Activated CD4-positive, alpha-beta T cell treated with anti-CD3 and anti-CD28 coated beads, Interleukin-2, Interleukin-6, amounts not matched to agents 100 ng/mL and 50 ng/mL, durations not matched to agents 16 hours and 8 hours (primary cell): ENCODE measurements at regions not wholly inside any gene's neighbourhood (a gene's known extent, or its start where the extent isn't known, plus 50 kb on each side); places are given as distances from the start of the nearest gene placed in this dataset.
A peak's percentile ranks its signal among the peaks of the same experiment; 100 is the strongest.

ENCODE experiments used
- DNase-seq: peaks from one replicate; pipeline ENCODE4 v3.0.0-alpha.2; 2020

DNA sequence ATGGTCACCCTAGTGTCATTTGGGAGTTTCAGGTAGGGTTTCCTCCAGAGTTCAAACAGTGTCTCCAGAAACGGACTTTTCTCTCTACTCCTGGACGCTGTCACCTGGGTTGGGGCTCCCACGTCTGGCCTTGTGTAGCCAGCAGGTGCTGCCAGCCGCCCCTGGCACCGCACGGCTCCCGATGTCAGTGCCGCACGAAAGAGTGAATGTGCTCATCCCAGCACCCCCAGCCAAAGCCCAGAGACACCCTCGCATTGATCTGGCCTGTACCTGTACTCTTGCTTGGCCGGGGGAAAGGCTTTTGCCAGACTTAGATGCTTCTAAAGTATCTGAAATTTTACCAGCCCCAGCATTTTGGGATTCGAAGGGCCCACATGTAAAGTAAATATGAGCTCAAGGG, 351.9 kb downstream of the C16orf95 start:
- DNase-seq, result no peak

DNA sequence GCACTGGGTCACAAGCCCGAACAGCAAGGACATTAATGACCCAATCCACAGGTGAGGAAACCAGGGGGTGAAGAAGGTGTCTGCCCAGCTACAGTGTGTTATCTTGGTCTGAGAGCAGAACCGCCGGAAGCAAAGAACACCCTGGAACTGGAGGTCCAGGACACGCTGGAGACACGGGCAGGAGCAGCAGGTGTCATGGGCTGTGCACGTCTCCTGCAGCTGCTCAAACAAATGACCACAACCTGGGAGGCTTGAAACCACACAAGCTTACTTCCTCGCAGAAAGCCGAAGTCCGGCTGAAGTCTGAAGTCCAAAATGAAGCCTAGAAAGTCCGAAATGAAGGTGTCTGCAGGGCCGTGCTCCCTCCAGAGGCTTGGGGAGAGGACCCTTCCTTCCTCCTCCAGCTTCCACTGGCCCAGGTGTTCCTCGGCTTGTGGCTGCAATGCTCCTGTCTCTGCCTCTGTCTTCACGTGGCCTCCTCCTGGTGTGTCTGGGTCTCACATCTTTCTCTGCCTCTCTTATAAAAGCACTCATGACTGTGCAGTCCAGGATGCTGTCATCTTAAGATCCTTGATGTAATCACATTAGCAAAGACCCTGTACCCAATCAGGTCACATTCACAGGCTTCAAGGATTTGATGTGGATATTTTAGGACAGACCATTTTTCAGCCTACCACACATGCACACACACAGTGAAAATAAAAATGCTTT, 351.2 kb downstream of the C16orf95 start:
- DNase-seq, result no peak

DNA sequence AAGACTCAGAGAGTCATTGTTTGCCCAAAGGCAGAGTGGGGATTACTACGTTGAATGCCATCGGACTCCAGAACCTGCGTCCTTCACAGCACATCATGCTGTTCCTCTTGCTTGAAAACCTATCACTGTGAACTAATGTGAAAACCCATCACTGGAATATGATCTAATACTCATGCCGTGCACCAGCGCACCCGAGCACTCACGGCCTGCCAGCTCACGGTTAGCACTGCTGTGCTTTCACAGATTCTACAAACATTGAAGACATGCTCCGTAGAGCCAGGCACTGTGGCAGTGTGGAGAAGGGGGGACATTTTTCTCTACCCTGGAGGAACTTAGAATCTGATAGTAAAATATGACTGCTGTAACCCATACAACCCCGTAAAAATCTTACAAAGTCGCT, 350.4 kb downstream of the C16orf95 start:
- no peak for DNase-seq

DNA sequence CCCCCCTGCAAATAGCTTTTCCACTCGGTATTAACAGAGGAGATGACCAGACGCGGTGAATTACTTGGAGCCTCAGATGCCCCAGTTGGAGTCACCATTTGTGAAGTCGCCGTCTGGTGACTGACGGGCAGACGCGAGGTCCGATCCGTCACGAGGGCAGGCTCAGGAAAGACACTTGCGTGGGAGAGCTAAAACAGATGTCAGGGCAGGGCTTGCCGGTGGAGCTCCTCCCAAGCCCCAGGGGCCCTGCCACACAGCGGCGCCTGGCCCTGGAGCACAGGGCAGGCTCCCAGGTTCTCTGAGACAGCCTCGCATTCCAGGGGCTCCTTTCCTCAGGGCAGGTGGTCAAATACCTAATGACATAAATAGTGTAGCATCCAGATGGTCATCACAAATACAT, 348.3 kb downstream of the C16orf95 start:
- no peak for DNase-seq

DNA sequence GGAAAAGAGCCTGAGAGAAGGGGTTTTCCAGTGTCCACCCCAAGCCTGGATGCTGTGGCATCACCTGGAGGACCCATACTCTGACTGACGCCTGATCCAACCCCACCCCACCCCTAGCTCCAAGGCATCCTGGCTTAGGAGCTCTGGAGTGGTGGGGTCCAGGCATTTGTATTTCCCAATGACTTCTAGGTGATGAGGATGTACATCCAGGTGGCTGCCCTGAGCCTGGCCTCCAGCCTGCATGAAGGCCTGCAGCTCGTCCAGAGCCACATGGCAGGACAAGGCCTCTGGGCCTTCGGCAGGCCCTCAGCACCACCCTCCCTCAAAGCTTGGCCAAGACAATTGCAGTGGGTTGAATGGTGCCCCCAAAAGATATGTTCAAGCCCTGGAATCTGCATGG, 347.5 kb downstream of the C16orf95 start:
- DNase-seq, result no peak

DNA sequence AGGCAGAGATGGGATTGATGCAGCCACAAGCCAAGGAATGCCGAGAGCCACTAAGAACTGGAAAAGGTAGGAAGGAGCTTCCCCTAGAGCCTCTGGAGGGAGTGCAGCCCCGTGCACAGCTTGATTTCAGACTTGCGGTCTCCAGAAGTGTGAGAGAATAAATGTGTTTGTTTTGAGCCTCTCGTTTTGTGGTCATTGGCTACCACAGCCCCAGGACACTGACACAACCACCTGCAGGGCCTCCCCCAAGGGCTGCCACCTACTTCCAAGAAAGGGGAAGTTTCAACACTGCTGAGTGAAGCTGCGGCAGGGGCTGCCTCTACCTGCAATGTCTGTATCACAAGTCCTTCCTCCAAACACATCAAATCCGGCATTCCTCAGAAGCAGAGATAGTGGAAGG, 346.9 kb downstream of the C16orf95 start:
- no peak for DNase-seq

DNA sequence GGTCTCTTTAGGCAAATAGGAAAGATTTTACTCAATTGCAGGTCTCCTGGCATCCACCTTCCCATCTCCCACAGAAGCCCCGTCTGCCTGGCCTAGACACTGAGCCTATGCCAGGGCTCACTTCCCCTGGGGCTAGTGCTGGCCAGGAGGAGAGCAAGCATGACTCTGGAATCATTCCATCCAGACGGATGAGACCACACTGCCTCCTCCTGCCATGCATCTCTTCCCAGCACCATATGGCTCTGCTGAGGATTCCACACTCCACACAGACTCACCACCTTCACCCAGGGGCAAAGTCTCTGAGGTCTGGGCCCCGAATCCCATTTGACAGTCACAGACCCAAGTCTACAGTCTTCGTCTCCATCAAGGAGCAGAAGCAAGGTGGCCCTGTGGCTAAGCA, 346.5 kb downstream of the C16orf95 start:
- no peak for DNase-seq

DNA sequence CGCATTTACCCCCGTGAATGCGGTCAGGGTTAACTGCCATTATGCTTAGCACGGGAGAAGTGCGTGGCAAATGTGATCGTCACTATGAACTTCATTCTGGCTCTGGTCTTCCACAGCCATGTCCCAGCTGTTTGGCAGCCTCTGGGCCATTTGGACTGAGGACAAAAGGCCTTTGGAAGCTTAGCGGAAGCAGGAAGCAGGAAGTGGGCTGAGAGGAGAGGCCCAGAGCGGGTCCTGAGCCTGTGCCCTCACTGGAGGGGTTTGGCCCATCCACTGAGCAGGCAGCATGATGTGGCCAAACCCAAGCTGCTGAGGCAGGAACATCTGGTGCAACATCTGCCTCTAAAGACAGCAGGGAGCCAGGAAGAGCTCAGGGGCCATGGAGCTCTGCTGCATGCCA, 345.9 kb downstream of the C16orf95 start:
- DNase-seq, result no peak

DNA sequence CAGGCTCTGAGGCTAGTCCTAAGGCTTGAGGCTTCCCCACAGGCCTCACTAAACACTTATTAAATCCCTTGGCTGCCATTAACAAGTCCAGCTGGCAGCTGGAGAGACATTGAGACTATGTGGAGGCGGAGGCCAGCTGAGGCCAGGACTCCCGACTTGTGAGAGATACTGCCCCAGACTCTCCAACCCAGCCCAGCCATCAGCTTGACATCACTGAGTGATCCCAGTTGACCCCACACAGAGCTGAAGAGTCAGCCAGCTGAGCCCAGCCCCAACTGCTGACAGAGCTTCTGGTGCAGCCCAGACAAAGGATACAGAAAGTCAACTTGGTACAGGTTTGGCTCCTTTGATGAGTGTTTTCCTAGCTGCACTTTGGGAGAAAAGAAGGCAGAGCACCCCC, 343.1 kb downstream of the C16orf95 start:
- DNase-seq, result no peak

DNA sequence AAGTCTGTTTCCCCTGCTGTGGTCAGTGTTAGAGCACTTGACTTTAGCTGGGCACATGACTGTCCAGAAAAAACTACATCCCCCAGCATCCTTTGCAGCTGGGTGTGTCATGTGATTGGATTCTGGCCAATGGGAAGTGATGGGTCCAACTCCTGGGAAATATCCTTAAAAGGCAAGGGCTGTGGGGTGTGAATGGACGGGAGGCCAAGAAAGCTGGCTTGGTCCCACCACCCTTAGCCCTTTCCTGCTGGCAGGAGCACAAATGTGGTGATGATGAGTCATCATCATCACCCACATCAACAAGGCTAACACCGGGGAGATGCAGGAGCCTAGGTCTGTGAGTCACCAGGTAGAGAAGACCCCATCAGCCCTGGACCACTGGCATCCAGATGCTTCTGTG, 341.7 kb downstream of the C16orf95 start:
- DNase-seq, result peak; percentile 27

DNA sequence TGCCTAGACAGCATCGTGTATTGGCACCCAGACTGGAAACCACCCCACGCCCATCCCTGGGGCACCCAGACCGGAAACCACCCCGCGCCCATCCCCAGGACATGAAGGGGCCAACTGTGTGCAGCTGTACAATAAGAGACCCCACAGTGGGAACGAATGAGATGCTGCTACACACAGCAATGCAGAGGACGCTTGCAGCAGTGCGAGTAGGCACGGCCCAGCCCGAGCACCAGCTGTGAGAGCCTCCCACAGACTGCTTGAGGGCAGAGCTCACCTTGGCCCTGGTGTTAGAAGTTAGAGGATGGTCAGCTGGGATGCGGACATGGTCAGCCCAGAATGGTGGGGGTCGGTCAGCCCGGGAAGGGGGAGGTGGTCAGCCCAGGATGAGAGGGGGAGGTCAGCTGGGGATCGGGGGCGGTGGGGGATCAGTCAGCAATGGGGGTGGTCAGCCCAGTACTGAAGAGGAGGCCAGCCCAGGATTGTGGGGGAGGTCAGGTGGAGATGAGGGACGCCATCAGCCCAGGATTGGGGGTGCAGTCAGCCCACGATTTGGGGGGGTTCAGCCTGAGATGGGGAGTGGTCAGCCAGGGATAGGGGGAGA, 340.0 kb downstream of the C16orf95 start:
- no peak for DNase-seq

DNA sequence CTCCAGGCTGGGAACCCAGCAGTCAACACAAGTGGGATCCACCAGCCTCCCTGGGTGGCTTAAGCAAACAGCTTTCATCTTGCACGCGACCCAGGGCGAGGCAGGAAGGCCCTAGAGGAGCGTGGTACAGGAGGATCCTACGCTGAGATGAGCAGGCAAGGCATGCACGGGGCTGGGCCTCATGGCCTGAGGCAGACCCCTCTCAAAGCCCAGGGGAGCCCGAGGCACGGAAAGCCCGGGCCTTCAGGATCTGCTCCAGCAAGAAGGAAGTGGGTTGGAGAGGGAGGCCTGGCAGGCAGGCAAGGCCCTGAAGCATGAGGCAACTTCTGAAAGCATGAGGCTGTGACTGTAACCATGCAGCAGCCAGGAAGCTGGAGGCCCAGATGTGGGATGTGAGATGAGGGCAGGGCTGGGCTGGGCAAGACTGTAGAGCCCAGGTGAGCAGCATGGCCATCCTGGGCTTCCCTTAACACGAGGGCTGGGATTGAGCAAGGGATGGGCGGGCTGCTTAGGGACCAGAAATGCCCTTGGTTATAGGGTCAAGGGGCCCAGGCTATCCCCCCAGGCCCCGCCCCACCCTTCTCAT, 338.7 kb downstream of the C16orf95 start:
- no peak for DNase-seq

DNA sequence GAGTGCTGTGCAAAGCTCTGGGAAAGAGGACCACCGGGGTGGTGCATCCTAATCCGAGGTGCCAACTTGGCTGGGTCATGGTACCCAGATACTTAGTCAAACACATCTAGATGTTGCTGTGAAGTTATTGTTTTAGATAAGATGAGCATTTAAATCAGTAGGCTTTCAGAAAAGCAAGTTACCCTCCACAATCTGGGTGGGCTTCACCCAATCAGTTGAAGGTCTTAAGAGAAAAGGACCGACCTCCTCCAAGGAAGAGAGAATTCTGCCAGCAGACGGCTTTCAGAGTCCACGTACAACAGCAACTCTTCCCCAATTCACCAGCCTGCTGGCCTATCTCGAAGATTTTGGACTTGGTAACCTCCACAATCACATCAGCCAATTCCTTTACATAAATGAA, 338.1 kb downstream of the C16orf95 start:
- no peak for DNase-seq

DNA sequence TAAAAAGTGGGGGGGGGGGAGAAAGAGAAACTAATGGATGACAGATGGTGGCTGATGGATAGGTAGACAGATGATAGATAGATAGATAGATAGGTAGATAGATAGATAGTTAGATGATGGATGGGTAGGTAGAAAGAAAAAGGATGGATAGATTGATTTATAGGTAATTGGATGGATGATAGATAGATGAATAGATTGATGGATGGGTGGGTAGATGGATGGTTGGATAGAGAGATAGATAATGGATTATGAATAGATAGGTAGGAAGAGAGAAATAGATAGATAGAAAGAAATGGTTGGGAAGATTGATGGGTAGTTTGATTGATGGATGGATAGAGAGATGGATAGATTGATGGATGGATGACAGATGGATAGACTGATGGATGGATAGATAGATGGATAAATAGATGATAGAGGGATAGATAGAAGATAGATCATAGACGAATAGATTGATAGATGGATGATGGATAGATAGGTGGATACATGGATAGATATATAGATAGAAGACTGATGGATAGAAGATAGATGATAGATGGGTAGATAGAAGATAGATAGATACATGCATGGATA, 337.1 kb downstream of the C16orf95 start:
- DNase-seq, result no peak

DNA sequence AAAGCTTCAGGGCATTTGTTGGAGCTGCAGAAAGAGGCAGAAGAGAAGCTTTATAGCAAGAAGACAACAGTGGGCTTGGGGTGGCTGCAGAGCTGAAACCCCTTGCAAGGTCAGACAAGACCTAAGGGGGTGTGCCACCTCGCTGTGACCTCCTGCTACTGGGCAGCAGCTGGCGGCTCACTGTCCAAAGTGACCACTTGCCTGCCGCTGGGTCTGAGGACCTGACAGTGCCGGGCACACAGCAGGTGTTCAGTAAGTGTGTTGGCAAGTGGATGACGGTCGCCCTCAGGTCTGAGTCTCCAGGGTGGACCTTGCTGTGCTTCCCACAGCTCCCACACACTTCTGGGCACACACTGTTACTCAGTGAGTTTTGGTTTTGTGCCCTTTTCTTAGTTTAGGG, 336.5 kb downstream of the C16orf95 start:
- DNase-seq, result no peak

DNA sequence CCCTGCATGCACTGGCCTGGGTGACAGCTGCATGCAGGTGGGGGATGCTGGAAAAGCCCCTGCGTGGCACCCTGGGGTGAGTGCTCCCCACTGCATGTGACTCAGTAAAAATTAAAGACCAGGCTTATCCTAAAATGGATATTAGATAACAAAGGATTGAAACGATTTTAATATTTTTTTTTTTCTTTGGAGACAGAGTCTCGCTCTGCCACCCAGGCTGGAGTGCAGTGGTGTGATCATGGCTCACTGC, 334.9 kb downstream of the C16orf95 start:
- no peak for DNase-seq

DNA sequence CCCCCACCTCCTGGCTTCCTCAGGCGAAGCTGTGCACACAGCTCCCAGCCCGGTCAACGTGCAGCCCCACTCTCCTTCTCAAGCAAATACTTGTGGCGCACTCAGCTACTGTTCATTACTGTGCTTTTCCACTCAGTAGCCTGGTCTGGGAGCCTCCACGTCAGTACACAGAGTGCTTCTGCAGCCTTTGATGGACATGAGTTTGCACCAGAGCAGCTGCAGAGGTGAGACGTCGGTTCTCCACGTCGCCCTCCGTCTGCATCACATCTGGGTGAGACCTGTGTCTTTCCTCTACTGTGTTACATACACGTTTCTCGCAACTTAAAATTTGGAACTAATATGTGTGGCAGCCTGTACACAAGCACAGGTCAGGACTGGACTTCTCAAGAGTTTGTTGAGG, 334.3 kb downstream of the C16orf95 start:
- DNase-seq, result no peak

DNA sequence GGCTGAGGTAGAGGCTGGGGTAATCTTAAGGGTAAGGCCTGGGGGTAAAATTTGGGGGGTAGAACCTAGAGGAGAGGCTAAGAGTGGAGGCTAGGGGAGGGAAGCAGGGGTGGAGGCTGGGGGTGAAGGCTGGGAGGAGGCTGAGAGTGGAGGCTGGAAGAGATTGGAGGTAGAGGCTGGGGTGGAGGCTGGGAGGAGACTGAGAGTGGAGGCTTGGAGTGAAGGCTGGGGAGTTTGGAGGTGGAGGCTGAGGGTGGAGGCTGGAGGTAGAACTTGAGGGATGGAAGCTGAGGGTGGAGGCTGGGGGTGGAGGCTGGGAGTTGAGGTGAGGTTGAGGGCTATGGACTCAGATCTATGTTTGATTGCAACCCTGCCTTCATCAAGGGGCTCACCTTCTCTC, 333.6 kb downstream of the C16orf95 start:
- DNase-seq, result no peak

DNA sequence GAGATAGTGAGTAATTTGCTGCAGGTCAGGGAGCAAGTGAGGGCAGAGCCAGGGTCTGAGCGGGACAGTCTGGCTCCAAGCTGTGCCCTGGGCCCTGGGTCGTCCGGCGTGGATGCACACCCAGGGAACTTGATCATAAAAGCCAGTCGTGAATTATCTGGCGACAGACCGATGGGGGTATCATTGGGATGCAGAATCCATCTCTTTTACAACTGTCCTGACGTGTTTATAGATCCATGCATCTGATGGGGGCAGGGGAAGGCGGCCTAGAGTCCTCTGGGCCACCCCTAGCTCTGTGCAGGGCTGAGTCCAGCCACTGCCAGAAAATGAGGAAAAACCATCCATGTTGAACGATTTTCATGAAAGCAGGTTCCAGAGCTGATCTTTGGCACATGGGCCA, 332.8 kb downstream of the C16orf95 start:
- DNase-seq, result no peak

DNA sequence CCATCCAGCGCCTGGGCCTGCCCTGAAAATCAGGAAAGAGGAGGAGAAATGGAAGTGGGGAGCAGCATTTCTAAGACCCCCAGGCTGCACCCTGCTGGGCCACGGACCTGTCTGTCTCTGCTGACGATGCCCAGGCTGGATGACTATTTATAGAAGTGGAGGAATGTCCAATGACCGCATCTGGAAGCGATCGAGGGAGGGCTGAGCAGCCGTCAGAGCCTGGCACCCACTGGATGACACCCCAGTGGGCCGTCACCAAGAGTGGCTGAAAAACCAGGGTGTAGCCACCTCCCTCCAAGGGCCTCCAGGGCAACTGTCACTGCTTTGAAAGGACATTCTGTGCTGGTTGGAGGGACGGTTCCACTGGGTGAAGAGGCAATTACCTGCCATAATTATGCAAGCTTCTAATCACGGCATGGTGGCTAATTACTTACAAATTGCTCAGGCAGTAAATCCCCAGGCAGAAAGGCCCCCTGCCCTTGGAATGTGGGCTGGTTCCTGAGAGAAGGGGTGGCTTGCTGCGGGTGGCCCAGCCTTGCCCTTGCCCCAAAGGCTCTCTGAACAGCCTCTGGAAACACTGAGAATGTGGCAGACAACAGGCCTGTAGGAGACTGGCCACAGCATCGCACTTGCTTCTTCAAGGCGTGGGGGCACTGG, 332.1 kb downstream of the C16orf95 start:
- no peak for DNase-seq

DNA sequence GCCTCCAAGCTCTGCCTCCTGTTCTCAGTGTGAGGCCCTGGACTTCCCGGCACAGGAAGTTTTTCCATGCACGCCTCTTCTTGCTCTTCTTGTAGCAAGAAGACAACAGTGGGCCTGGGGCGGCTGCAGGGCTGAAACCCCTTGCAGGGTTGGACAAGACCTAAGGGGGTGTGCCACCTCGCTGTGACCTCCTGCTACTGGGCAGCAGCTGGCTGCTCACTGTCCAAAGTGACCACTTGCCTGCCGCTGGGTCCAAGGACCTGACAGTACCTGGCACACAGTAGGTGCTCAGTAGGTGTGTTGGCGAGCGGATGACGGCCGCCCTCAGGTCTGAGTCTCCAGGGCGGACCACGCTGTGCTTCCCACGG, 331.6 kb downstream of the C16orf95 start:
- no peak for DNase-seq

DNA sequence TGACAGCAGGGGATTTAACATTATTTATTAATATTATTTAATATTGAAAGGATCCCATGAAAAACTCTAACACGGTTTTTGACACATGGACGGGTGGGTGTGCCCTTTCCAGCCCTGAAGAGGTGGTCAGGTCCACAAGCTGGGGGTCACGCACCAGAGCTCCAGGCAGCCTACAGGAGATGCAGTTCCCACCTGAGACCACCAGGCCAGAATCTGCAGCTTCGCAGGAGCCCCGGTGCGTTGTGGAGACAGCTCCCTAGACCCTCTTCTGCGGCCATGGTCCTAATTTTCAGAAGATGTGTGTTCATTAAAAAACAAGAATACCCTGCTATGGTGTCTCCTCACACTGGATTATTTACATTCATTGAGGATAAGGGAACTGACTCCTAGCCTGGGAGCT, 331.1 kb downstream of the C16orf95 start:
- no peak for DNase-seq

DNA sequence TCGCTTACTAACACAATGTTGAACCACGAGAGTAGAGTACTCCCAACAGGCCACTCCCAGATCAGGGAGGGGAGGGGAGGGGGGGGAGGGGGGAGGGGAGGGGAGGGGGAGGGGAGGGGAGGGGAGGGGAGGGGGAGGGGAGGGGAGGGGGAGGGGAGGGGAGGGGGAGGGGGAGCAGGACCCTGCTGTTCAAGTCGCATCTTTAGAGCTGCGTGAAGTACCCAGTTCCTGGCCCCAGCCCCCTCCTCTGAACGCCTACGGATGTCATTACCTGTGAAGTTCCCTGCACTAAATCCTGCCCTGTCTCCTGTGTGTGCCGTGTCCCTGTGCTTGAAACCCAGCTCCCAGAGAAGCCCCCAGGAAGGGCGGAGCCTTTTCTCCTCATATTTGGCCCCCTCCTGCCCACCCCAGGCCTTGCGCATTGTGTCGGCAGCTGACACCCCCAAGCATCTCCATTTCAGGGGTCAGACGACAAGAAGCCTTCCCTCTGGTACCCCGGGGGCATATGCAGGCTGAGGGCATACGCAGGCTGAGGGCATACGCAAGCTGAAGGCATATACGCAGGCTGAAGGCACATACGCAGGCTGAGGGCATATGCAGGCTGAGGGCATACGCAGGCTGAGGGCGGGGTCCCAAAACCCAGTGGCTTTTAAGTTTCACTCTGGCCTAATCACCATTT, 330.2 kb downstream of the C16orf95 start:
- no peak for DNase-seq
